HepG2 (cell line): ENCODE measurements at regions not wholly inside any gene's neighbourhood (a gene's known extent, or its start where the extent isn't known, plus 50 kb on each side); places are given as distances from the start of the nearest gene placed in this dataset.

Source experiments
- AGO2 ChIP-seq: fragments of 200-400 bp; formaldehyde crosslinking; optimal IDR thresholded peaks from 2 replicates; pipeline ENCODE3; 2017; ENCODE audit warnings: mild to moderate bottlenecking, low read depth, low read length, moderate library complexity
- AHDC1 ChIP-seq: sonication (generic); formaldehyde crosslinking; IDR thresholded peaks from 2 replicates; pipeline ENCODE4 v1.5.1; 2020; ENCODE audit warnings: mild to moderate bottlenecking, missing genetic modification reagents, borderline replicate concordance
- KMT2B ChIP-seq: IDR thresholded peaks from 2 replicates; pipeline ENCODE4 v1.6.1; 2016; ENCODE audit warnings: missing genetic modification reagents, missing compliant biosample characterization
- NFIB ChIP-seq: sonication (generic); formaldehyde crosslinking; IDR thresholded peaks from 2 replicates; pipeline ENCODE4 v1.9.0; 2021; ENCODE audit warnings: missing genetic modification reagents, mild to moderate bottlenecking, borderline replicate concordance
- PREB ChIP-seq: sonication (generic); formaldehyde crosslinking; IDR thresholded peaks from 2 replicates; pipeline ENCODE4 v1.4.0; 2020; ENCODE audit warnings: missing genetic modification reagents
- SMAD3 ChIP-seq: sonication (generic); formaldehyde crosslinking; IDR thresholded peaks from 2 replicates; pipeline ENCODE4 v1.4.0; 2020; ENCODE audit warnings: missing genetic modification reagents
- ZBTB10 ChIP-seq: sonication (generic); formaldehyde crosslinking; IDR thresholded peaks from 2 replicates; pipeline ENCODE4 v1.4.0; 2020; ENCODE audit warnings: missing genetic modification reagents, borderline replicate concordance
- ZBTB40 ChIP-seq, 2 experiments: fragments of 450-650 bp in 1 of 2; sonication (generic) in 1 of 2; formaldehyde crosslinking in 1 of 2; IDR thresholded peaks; 2 replicates each; pipeline versions ENCODE4 v1.6.1 to v1.8.0; 2016 to 2022; ENCODE audit warnings: antibody characterized with exemption in 1 of 2, mild to moderate bottlenecking in 1 of 2, missing genetic modification reagents in 1 of 2
- ZNF205 ChIP-seq: IDR thresholded peaks from 2 replicates; pipeline ENCODE4 v1.6.1; 2018; ENCODE audit warnings: missing biosample characterization, missing genetic modification reagents
- ZNF331 ChIP-seq: sonication (generic); formaldehyde crosslinking; IDR thresholded peaks from 2 replicates; pipeline ENCODE4 v1.4.0; 2020; ENCODE audit warnings: missing genetic modification reagents
- ZNF496 ChIP-seq: sonication (generic); formaldehyde crosslinking; IDR thresholded peaks from 2 replicates; pipeline ENCODE4 v1.8.1; 2023; ENCODE audit warnings: mild to moderate bottlenecking, moderate library complexity, missing genetic modification reagents; ENCODE audit not compliant: insufficient replicate concordance

- TF ChIP-seq ZBTB40 (IDR thresholded peaks at IDR 0.05) (no peak), ZBTB40 (CRISPR knock-in tag; IDR thresholded peaks at IDR 0.05) (no peak; the same call in 1 of the 2 replicates), ZNF496 (CRISPR knock-in tag) (no peak), PREB (no peak), NFIB (no peak), ZBTB10 (no peak), ZNF331 (CRISPR knock-in tag) (peak; percentile 64; the same call in 1 of the 2 replicates), ZNF205 (CRISPR knock-in tag) (no peak), AHDC1 (peak; percentile 93), SMAD3 (CRISPR knock-in tag) (peak; percentile 37; the same call in 1 of the 2 replicates), KMT2B (no peak), AGO2 (no peak)
Measured at GRCh38 chr3:30289324-30289723, 317.1 kb upstream of the TGFBR2 start (continued).
